WERI-Rb-1 (cell line): ENCODE measurements at regions not wholly inside any gene's neighbourhood (a gene's known extent, or its start where the extent isn't known, plus 50 kb on each side); places are given as distances from the start of the nearest gene placed in this dataset.

Source experiments
- DNase-seq: peaks from one replicate; pipeline ENCODE4 v3.0.0-alpha.2; 2020
- H3K27ac ChIP-seq: fragments of 250-450 bp; sonication (Bioruptor Pico); 2 replicates; pipeline ENCODE4 v1.5.1; 2020; ENCODE audit warnings: mild to moderate bottlenecking, moderate library complexity
- H3K27me3 ChIP-seq: fragments of 250-450 bp; sonication (Bioruptor Pico); 2 replicates; pipeline ENCODE4 v1.5.1; 2021; ENCODE audit warnings: mild to moderate bottlenecking, low read depth, moderate library complexity; ENCODE audit not compliant: insufficient read depth, severe bottlenecking
- H3K36me3 ChIP-seq: fragments of 250-450 bp; sonication (Bioruptor Pico); 2 replicates; pipeline ENCODE4 v1.5.1; 2020; ENCODE audit warnings: mild to moderate bottlenecking, moderate library complexity
- H3K4me3 ChIP-seq: 2 replicates; pipeline ENCODE4 v1.5.1; 2011; ENCODE audit warnings: low read depth, mild to moderate bottlenecking, control low read depth, low read length
- H3K9me3 ChIP-seq: fragments of 250-450 bp; sonication (Bioruptor Pico); 2 replicates; pipeline ENCODE4 v1.5.1; 2021; ENCODE audit warnings: mild to moderate bottlenecking, moderate library complexity; ENCODE audit not compliant: severe bottlenecking
- CTCF ChIP-seq: IDR thresholded peaks from 2 replicates; pipeline ENCODE4 v1.5.1; 2011; ENCODE audit warnings: low read depth, mild to moderate bottlenecking, control low read depth, inconsistent platforms, low read length

GRCh38 chr2:236849508-236849907 lies 236.2 kb upstream of the COPS8 start:
- no peak overlapping the region for H3K27ac ChIP-seq
- no peaks in the 10 kb centered on the region for H3K36me3 ChIP-seq
- TF ChIP-seq CTCF = no peak
- no peaks in the 10 kb centered on the region for H3K27me3 ChIP-seq
- no peak overlapping the region for H3K4me3 ChIP-seq
- H3K9me3 ChIP-seq = peaks cover 11% of the 10 kb centered on the region
- no peak for DNase-seq

GRCh38 chr2:236849940-236850339 lies 235.7 kb upstream of the COPS8 start:
- TF ChIP-seq CTCF = no peak
- peaks cover 7% of the 10 kb centered on the region for H3K9me3 ChIP-seq

GRCh38 chr2:236851187-236851586 lies 234.5 kb upstream of the COPS8 start:
- TF ChIP-seq CTCF = no peak
- Histone ChIP-seq H3K27ac (no peak overlapping the region; the same call in 1 of the 2 replicates), H3K4me3 (no peak overlapping the region), H3K36me3 (no peaks in the 10 kb centered on the region), H3K27me3 (no peaks in the 10 kb centered on the region), H3K9me3 (no peaks in the 10 kb centered on the region)
- no peak for DNase-seq

More at GRCh38 chr2:236849940-236850339, 235.7 kb upstream of the COPS8 start:
- Histone ChIP-seq H3K36me3 (no peaks in the 10 kb centered on the region), H3K27me3 (no peaks in the 10 kb centered on the region), H3K4me3 (no peak overlapping the region), H3K27ac (no peak overlapping the region)
- no peak for DNase-seq

GRCh38 chr2:236852100-236852976 lies 233.4 kb upstream of the COPS8 start:
- H3K9me3 ChIP-seq = no peaks in the 10 kb centered on the region
- H3K27ac ChIP-seq = no peak overlapping the region
- no peaks in the 10 kb centered on the region for H3K36me3 ChIP-seq
- no peak for TF ChIP-seq CTCF
- H3K4me3 ChIP-seq = no peak overlapping the region
- DNase-seq = no peak
- no peaks in the 10 kb centered on the region for H3K27me3 ChIP-seq

GRCh38 chr2:236852977-236853374 lies 232.7 kb upstream of the COPS8 start:
- TF ChIP-seq CTCF = no peak
- Histone ChIP-seq H3K4me3 (no peak overlapping the region), H3K27ac (no peak overlapping the region), H3K27me3 (no peaks in the 10 kb centered on the region), H3K36me3 (no peaks in the 10 kb centered on the region), H3K9me3 (no peaks in the 10 kb centered on the region)
- no peak for DNase-seq
